HG02885 (cell line): ENCODE measurements at regions not wholly inside any gene's neighbourhood (a gene's known extent, or its start where the extent isn't known, plus 50 kb on each side); places are given as distances from the start of the nearest gene placed in this dataset.

Experiments used
- ATAC-seq: cut with Tn5 transposase; IDR thresholded peaks from one replicate; pipeline ENCODE4 v1.9.1; 2021; ENCODE audit warnings: mild to moderate bottlenecking; ENCODE audit not compliant: unreplicated experiment, poor library complexity

DNA sequence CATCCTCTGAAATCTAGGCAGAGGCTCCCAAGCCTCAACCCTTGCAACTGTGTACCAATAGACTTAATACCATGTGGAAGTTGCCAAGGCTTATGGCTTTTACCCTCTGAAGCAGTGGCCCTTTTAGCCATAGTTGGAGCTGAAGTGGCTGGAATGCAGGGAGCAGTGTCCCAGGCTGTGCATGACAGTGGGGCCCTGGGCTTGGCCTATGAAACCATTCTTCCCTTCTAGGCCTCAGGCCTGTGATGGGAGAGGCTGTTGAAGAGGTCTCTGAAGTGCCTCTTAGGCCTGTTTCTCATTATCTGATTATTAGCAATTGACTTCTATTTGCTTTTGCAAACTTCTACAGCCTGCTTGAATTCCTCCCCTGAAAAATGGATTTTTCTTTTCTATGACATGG, 612.7 kb upstream of the ZWINT start:
- ATAC-seq, result no peak

- no peak for ATAC-seq
Measured at GRCh38 chr10:56943221-56943755, 582.2 kb upstream of the ZWINT start.

GRCh38 chr10:56934515-56934914, 573.5 kb upstream of the ZWINT start:
- no peak for ATAC-seq

GRCh38 chr10:56928714-56929113, 567.7 kb upstream of the ZWINT start:
- no peak for ATAC-seq

DNA sequence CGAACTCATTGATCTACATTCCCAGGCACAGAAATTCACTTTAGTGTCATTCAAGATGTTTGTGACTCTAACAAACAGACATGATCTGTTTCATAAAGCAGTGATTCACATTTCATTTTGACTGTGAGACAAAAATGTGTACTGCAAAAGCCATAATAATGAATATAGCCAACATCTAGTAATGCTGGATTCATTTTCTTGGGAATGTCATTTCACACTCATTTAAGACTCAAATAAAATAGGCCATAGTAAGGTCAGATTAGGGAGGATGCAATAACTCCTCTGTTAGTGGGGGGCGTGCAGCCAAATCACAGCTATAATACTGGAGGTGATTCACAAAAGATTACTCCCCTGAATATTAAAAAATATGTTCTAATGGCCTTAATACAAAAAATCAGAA, 566.6 kb upstream of the ZWINT start:
- ATAC-seq, result no peak

DNA sequence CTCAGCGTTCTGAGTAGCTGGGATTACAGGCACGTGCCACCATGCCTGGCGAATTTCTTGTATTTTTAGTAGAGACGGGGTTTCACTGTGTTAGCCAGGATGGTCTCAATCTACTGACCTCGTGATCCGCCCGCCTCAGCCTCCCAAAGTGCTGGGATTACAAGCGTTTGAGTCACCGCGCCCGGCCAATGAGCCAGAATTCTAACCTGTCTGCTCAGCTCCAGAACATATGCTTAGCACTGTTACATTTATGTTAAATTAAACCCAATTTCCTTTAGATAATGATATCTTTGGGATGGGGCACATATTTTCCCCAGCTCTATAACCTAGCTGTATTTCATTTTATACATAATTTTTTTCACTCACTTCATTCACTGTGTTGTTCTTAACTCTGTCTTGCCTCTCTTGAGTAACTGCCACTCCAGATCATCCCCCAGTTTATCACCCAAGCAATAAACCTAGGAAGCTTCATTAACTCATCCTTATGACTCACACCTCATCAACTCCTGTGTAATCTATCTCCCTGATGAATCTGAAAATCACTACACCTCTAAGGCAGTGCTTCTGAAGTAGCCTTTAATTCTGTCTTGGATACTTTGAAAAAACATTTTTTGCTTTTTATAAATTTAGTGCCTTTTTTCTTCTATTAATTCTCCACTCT, 559.7 kb upstream of the ZWINT start:
- ATAC-seq, result no peak

GRCh38 chr10:56912043-56912442, 551.0 kb upstream of the ZWINT start:
- no peak for ATAC-seq

DNA sequence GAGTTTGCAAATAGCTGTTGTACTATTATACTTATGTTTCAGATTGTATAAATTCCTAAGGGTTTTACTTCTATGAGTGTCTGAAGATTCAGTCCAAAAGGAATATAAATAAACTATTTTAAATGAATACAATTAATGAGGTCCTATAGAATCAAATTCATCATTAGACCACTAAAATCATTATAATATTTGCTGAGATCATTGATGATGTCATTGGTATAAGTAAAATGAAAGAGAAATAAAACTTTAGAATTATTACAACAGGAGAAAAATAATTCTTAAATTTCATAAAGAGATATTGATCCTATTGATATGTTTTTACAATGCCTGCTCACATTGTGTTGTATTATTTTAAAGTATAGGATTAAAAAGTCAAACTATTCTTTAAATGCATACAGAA, 544.0 kb upstream of the ZWINT start:
- no peak for ATAC-seq

DNA sequence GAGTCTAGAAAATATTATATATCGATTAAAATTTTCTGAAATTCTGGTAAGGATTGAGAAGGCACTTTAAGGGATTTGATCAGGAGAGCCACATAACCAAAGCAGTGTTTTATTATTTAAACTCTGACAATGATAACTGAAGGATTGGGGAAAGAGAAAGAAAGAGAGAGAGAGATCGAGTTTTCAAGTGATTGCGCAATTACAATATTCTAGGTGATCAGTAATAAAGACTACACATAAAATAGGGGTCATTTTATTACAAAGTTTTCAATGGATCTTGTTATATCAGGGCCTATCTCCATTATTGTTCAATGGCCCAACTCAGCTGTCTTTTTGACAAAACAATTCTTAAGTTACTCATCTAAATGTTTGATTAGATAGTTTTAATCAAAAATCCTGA, 541.5 kb upstream of the ZWINT start:
- ATAC-seq, result no peak

DNA sequence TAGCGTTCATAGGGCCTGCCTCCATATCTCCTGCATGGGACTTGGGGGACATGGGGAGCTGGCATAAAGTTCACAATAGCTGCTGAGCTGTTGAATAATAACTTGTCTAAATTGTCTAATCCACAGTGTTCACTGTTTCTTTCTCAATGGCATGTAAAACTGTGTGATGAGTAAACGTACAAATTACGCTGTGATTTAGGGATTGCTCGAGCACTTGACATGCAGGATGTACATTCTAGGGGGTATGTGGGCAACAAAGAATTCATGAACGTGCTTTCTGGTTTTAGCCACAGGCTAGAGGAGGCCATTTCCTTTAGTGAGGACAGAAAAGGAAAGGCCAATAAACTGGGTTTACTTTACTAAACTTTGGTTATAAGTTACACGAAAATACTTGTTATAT, 534.2 kb upstream of the ZWINT start:
- ATAC-seq, result no peak

DNA sequence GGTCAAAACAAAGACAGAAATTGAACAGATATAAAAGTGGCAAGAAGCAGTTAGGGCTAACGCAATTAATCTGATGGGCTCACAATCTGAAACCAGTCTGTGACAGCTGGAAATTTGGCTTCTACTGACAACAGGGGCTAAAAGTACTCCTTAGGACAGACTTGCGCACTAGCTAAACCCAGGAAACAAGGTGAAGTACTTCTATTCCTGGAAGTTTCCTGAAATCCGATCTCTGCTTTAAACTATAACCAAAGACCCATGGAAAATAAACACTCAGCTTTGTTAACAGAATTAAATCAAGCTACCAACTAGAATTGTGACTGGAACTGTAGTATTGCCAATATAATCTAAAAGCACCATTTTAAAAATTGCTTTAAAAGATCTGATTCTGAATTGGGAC, 520.2 kb upstream of the ZWINT start:
- ATAC-seq, result no peak

DNA sequence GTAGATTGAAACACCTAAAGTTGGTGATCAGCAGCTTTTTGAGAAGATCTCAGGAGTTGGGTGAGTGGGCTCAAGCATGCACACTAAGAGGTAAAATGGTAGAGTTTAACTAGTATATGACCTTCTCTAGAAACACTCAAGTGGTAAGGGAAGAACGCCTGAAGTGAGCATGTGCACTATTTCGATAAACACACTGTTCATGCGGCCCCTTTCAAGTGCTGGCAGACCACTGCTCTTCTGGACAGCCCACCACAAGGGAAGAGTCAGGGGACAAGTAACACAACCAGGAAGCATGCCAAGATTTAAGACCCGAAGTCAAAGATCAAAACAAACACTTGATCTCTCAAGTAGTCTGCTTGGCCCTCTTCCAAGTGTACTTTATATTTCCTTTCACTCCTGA, 519.5 kb upstream of the ZWINT start:
- no peak for ATAC-seq

- no peak for ATAC-seq
Measured at GRCh38 chr10:56874950-56875349, 513.9 kb upstream of the ZWINT start.

- no peak for ATAC-seq
Measured at GRCh38 chr10:56871160-56871668, 510.2 kb upstream of the ZWINT start.

GRCh38 chr10:56867236-56867635, 506.2 kb upstream of the ZWINT start:
- no peak for ATAC-seq

- ATAC-seq, result no peak
Measured at GRCh38 chr10:56856569-56856968, 495.5 kb upstream of the ZWINT start.

DNA sequence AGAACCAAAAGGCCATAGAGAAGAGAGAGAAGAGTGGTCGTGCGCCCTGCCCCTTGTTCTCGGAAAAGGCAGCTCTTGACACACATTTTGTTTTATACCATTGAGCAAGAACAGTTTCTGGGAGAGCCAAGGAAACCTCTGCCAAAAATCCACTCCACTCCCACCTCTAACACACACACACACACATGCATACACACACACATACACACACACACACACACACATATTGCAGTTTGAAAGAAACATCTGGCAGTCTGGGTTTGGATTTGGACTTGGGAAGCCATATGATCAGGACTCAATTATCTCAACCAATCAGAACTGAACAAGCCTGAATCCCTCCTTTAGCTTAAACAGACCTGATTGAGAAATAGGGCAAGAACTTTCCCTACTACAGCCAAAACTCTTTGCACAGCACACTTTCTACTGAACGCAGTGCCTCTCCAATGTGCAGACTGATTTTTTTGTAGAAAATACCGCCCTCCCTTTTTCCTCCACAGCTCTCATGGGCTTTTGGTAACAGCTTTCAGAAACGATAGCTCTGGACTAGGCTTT, 484.0 kb upstream of the ZWINT start:
- no peak for ATAC-seq

- ATAC-seq, result no peak
Measured at GRCh38 chr10:56836659-56837058, 475.6 kb upstream of the ZWINT start.

GRCh38 chr10:56831681-56832080, 470.6 kb upstream of the ZWINT start:
- no peak for ATAC-seq

GRCh38 chr10:56823849-56824248, 462.8 kb upstream of the ZWINT start:
- ATAC-seq, result peak; percentile 88

DNA sequence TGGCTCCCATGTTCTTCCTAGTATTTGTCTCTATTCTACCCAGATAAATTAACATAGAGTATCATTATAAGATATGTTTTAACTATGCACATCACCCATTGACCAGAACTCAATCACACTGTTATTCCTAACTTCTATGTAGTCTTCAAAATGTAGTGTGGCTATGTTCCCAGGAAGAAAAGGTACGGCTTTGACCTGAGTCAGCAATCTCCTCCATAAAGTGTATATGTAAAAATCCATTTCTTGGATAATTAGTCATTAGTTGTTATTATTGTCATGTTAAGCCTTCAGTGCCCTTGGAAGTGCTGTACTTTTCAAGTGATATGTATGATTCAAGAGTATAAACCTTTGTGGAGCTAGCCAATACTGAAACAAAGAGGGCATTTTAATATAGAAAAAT, 444.0 kb upstream of the ZWINT start:
- no peak for ATAC-seq

DNA sequence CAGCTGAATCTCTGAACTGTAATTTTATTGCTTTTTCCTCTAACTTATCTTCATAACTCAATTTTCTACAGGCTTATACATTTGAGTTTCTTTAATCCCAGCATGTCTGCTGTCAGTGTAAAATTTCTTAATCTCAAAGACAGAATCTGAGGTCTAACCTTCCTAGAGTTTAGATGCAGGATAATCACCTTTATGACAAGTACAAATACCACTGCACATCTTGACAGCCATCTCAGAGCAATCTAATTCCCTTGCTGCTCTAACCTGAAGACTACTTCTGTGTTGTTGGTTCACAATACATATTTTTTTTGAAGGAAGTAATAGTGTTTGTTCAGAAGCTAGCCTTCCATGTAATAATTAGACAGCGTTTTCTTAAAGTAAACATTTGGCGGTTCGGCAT, 424.2 kb upstream of the ZWINT start:
- ATAC-seq, result no peak
